HG03565 (cell line): ENCODE measurements at regions not wholly inside any gene's neighbourhood (a gene's known extent, or its start where the extent isn't known, plus 50 kb on each side); places are given as distances from the start of the nearest gene placed in this dataset.

Experiments used
- ATAC-seq: cut with Tn5 transposase; IDR thresholded peaks from one replicate; pipeline ENCODE4 v1.9.1; 2021; ENCODE audit warnings: mild to moderate bottlenecking, moderate library complexity; ENCODE audit not compliant: unreplicated experiment

GRCh38 chr15:88322461-88322860 lies 65.9 kb upstream of the NTRK3 start:
- no peak for ATAC-seq

- no peak for ATAC-seq
Observed at GRCh38 chr15:88321271-88321670, 64.7 kb upstream of the NTRK3 start.

GRCh38 chr15:88316586-88316985 lies 60.0 kb upstream of the NTRK3 start:
- ATAC-seq: no peak

- no peak for ATAC-seq
Observed at GRCh38 chr15:88315221-88315878, 58.8 kb upstream of the NTRK3 start.

GRCh38 chr15:88312941-88313579 lies 56.5 kb upstream of the NTRK3 start:
- no peak for ATAC-seq

- ATAC-seq: no peak
Observed at GRCh38 chr15:88309363-88309762, 52.8 kb upstream of the NTRK3 start.

- ATAC-seq: no peak
Observed at GRCh38 chr15:88307344-88307743, 50.8 kb upstream of the NTRK3 start.
